NCI-H128 (cell line): ENCODE measurements at regions not wholly inside any gene's neighbourhood (a gene's known extent, or its start where the extent isn't known, plus 50 kb on each side); places are given as distances from the start of the nearest gene placed in this dataset.

Experiments used
- DNase-seq: peaks from one replicate; lab custom pipeline; 2025; ENCODE audit not compliant: unreplicated experiment; lab: John Stamatoyannopoulos, UW

- no peak for DNase-seq
Observed at GRCh38 chr13:44117816-44118215, 238.1 kb downstream of the LACC1 start.

- DNase-seq: no peak
Observed at GRCh38 chr13:44118881-44119280, 239.2 kb downstream of the LACC1 start.

- DNase-seq: no peak
Observed at GRCh38 chr13:44120043-44120442, 240.3 kb downstream of the LACC1 start.

GRCh38 chr13:44120849-44121755, 241.4 kb downstream of the LACC1 start:
- no peak for DNase-seq

- no peak for DNase-seq
Observed at GRCh38 chr13:44124352-44124751, 244.6 kb downstream of the LACC1 start.

- no peak for DNase-seq
Observed at GRCh38 chr13:44125943-44126469, 246.3 kb downstream of the LACC1 start.

- DNase-seq: no peak
Observed at GRCh38 chr13:44128552-44129001, 245.0 kb upstream of the SERP2 start.

GRCh38 chr13:44129418-44129817, 244.2 kb upstream of the SERP2 start:
- no peak for DNase-seq

- no peak for DNase-seq
Observed at GRCh38 chr13:44131069-44131614, 242.5 kb upstream of the SERP2 start.

- no peak for DNase-seq
Observed at GRCh38 chr13:44132710-44133109, 240.9 kb upstream of the SERP2 start.

GRCh38 chr13:44133626-44134025, 240.0 kb upstream of the SERP2 start:
- DNase-seq: no peak

- DNase-seq: no peak
Observed at GRCh38 chr13:44135566-44135965, 238.1 kb upstream of the SERP2 start.

GRCh38 chr13:44136696-44137268, 236.8 kb upstream of the SERP2 start:
- DNase-seq: no peak

GRCh38 chr13:44137466-44137865, 236.2 kb upstream of the SERP2 start:
- no peak for DNase-seq

GRCh38 chr13:44140146-44140545, 233.5 kb upstream of the SERP2 start:
- DNase-seq: peak; percentile 68

- DNase-seq: no peak
Observed at GRCh38 chr13:44140888-44141724, 232.5 kb upstream of the SERP2 start.

- peak; percentile 80 for DNase-seq
Observed at GRCh38 chr13:44141725-44142539, 231.7 kb upstream of the SERP2 start.

- DNase-seq: no peak
Observed at GRCh38 chr13:44142540-44142867, 231.1 kb upstream of the SERP2 start.

- DNase-seq: no peak
Observed at GRCh38 chr13:44142941-44143665, 230.5 kb upstream of the SERP2 start.

- no peak for DNase-seq
Observed at GRCh38 chr13:44146138-44146537, 227.5 kb upstream of the SERP2 start.
